ENCODE measurements at regions not wholly inside any gene's neighbourhood (a gene's known extent, or its start where the extent isn't known, plus 50 kb on each side); places are given as distances from the start of the nearest gene placed in this dataset.

DNA sequence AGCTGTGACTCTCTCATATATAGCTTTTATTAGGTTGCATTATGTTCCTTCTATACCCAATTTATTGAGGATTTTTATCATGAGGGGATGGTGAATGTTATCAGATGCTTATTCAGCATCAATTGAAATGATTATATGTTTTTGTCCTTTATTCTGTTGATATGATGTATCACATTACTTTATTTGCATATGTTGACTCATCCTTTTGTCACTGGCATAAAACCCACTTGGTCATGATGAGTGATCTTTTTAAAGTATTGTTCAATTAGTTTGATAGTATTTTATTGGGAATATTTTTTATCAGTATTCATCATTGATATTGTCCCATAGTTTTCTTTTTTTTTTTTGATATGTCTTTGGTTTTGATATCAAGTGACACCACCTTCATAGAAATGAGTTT is 529.9 kb downstream of the MMUT start:
- in situ Hi-C loops (cut with MboI): no loop called here

DNA sequence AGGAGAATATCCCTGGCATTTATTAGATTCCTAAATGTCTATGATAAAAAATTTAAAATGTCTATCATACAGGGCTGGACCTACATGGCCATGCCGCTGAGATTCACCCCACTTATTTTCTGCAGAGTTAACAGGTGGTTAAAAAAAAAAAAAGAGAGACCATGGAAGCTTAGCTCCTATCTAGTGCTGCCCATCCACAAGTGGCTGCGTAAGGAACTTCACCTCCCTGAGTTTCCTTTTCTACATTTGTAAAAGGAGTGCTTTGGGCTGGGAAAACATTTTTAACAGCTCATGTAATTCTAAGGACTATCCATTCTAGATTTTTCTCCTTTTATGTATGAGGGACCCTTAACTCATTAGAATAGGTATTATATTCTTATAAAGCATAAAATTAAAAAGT is 534.1 kb downstream of the MMUT start:
- Histone ChIP-seq H3K4me1 (ENCODE audit: insufficient read depth) (no peaks in the 10 kb centered on the region), H3K27ac (no peak overlapping the region), H3K9me2 (ENCODE audit: insufficient read depth) (no peaks in the 10 kb centered on the region), H3K79me2 (ENCODE audit: insufficient read depth) (no peaks in the 10 kb centered on the region), H3K9ac (no peak overlapping the region), H2AFZ (no peak overlapping the region), H3K27me3 (replicated peaks; ENCODE audit: insufficient read depth) (no peaks in the 10 kb centered on the region), H3F3A (ENCODE audit: insufficient read depth) (no peaks in the 10 kb centered on the region), H3K4me2 (ENCODE audit: unreplicated experiment) (no peak overlapping the region), H4K20me1 (ENCODE audit: insufficient read depth) (no peaks in the 10 kb centered on the region), H3K36me3 (ENCODE audit: low read depth) (no peaks in the 10 kb centered on the region), H3K9me3 (ENCODE audit: low read depth) (no peaks in the 10 kb centered on the region), H3K4me3 (no peak overlapping the region)
- TF ChIP-seq EZH2 (IDR thresholded peaks at IDR 0.05; ENCODE audit: insufficient read depth, poor library complexity, severe bottlenecking): no peak
- DNase-seq: peak; percentile 7
- in situ Hi-C loops (cut with MboI): no loop called here
- WGBS, 2 experiments (ENCODE audit: low coverage in 1 of 2, low lambda C conversion rate in 2 of 2, missing lambda C conversion rate in 2 of 2): 22 to 23% methylated on average over 2 of the region's 2 CpGs

More for the DNA sequence above, 529.9 kb downstream of the MMUT start:
- Histone ChIP-seq H3K9me2 (ENCODE audit: insufficient read depth) (no peaks in the 10 kb centered on the region), H3K27me3 (replicated peaks; ENCODE audit: insufficient read depth) (no peaks in the 10 kb centered on the region), H2AFZ (no peak overlapping the region), H3K36me3 (ENCODE audit: low read depth) (no peaks in the 10 kb centered on the region), H3K4me3 (no peak overlapping the region), H3K9ac (no peak overlapping the region), H3F3A (ENCODE audit: insufficient read depth) (no peaks in the 10 kb centered on the region), H4K20me1 (ENCODE audit: insufficient read depth) (no peaks in the 10 kb centered on the region), H3K4me2 (ENCODE audit: unreplicated experiment) (no peak overlapping the region), H3K79me2 (ENCODE audit: insufficient read depth) (no peaks in the 10 kb centered on the region), H3K4me1 (ENCODE audit: insufficient read depth) (no peaks in the 10 kb centered on the region), H3K27ac (no peak overlapping the region), H3K9me3 (ENCODE audit: low read depth) (no peaks in the 10 kb centered on the region)
- no peak for DNase-seq
- TF ChIP-seq EZH2 (IDR thresholded peaks at IDR 0.05; ENCODE audit: insufficient read depth, poor library complexity, severe bottlenecking) (no peak), EZH2phosphoT487 (IDR thresholded peaks at IDR 0.05; ENCODE audit: insufficient read depth, low read depth) (no peak)

DNA sequence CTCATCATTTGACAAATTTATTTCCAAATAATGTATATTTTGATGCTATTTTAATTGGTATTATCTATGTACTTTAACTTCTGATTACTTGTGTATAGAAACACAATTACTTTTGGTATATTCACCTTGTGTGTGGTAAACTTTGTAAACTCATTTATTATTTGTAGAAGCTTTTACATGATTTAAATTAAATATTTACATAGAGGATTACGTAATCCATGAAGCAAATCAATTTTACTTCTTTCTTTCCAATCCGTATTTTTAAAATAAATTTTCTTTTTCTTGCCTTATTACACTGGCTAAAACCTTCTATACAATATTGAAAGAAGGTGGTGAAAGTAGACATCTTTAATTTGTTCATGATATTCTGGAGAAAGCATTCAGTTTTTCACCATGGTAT is 540.2 kb downstream of the MMUT start:
- H3K9ac ChIP-seq: no peak overlapping the region
- no peaks in the 10 kb centered on the region for H3K4me1 ChIP-seq (ENCODE audit: insufficient read depth)
- H3K27ac ChIP-seq: no peak overlapping the region
- no peaks in the 10 kb centered on the region for H3F3A ChIP-seq (ENCODE audit: insufficient read depth)
- H3K4me2 ChIP-seq (ENCODE audit: unreplicated experiment): no peak overlapping the region
- in situ Hi-C loops (cut with MboI): no loop called here
- no peak overlapping the region for H2AFZ ChIP-seq
- H3K9me3 ChIP-seq (ENCODE audit: low read depth): no peaks in the 10 kb centered on the region
- WGBS, 2 experiments (ENCODE audit: low coverage in 1 of 2, low lambda C conversion rate in 2 of 2, missing lambda C conversion rate in 2 of 2): 3 to 9% methylated on average over 2 of the region's 2 CpGs
- no peaks in the 10 kb centered on the region for H3K79me2 ChIP-seq (ENCODE audit: insufficient read depth)
- no peaks in the 10 kb centered on the region for H3K27me3 ChIP-seq (replicated peaks; ENCODE audit: insufficient read depth)
- no peaks in the 10 kb centered on the region for H3K9me2 ChIP-seq (ENCODE audit: insufficient read depth)
- no peak overlapping the region for H3K4me3 ChIP-seq
- no peaks in the 10 kb centered on the region for H3K36me3 ChIP-seq (ENCODE audit: low read depth)
- no peaks in the 10 kb centered on the region for H4K20me1 ChIP-seq (ENCODE audit: insufficient read depth)
- no peak for DNase-seq
- no peak for TF ChIP-seq EZH2 (IDR thresholded peaks at IDR 0.05; ENCODE audit: insufficient read depth, poor library complexity, severe bottlenecking)
- TF ChIP-seq EZH2phosphoT487 (IDR thresholded peaks at IDR 0.05; ENCODE audit: insufficient read depth, low read depth): no peak

DNA sequence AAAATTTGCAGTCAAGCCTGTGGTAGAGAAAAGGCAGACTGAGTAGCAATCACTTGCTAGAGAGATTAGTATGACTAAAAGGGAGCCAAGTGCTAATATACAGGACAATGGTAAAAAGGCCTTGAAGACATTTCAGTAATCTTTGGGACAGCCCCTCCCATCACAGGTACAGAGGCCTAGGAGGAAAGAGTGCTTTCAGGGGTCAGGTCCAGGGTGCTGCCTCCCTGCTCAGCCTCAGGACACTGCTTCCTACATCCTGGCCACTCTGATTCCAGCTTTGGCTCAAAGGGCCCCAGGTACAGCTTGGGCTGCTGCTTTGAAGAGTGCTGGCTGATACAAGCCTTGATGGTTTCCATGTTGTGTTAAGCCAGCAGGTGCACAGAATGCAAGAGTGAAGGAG is 543.5 kb downstream of the MMUT start:
- H3K9me3 ChIP-seq (ENCODE audit: low read depth): no peaks in the 10 kb centered on the region
- H3K4me1 ChIP-seq (ENCODE audit: insufficient read depth): no peaks in the 10 kb centered on the region
- DNase-seq: no peak
- no peak overlapping the region for H2AFZ ChIP-seq
- in situ Hi-C loops (cut with MboI): no loop called here
- no peaks in the 10 kb centered on the region for H3K36me3 ChIP-seq (ENCODE audit: low read depth)
- no peaks in the 10 kb centered on the region for H3K27me3 ChIP-seq (replicated peaks; ENCODE audit: insufficient read depth)
- no peaks in the 10 kb centered on the region for H3K79me2 ChIP-seq (ENCODE audit: insufficient read depth)
- H3F3A ChIP-seq (ENCODE audit: insufficient read depth): no peaks in the 10 kb centered on the region
- H3K4me3 ChIP-seq: no peak overlapping the region
- H4K20me1 ChIP-seq (ENCODE audit: insufficient read depth): no peaks in the 10 kb centered on the region
- no peak for TF ChIP-seq EZH2 (IDR thresholded peaks at IDR 0.05; ENCODE audit: insufficient read depth, poor library complexity, severe bottlenecking)
- no peak for TF ChIP-seq EZH2phosphoT487 (IDR thresholded peaks at IDR 0.05; ENCODE audit: insufficient read depth, low read depth)
- no peak overlapping the region for H3K9ac ChIP-seq
- no peaks in the 10 kb centered on the region for H3K9me2 ChIP-seq (ENCODE audit: insufficient read depth)
- no peak overlapping the region for H3K27ac ChIP-seq
- no peak overlapping the region for H3K4me2 ChIP-seq (ENCODE audit: unreplicated experiment)

DNA sequence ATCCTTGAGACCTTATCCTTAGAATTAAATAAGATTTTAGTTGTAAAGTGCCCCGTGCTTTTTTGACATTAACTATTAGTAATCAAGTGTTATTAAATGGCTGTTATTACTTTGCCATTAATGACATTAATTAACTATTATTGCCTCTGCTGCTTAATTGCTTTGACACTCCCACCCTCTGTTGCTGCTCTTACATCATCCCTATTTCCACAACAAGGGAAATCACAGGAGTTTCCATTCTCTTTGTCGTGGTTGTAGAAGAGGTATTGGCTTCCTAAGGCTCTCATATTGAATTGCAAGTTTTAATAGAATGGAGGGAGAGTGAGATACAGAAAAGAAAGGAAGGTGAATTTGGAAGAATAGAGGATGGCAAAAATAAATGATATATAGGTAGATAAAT is 545.8 kb downstream of the MMUT start:
- no peaks in the 10 kb centered on the region for H3K79me2 ChIP-seq (ENCODE audit: insufficient read depth)
- in situ Hi-C loops (cut with MboI): no loop called here
- no peak overlapping the region for H3K4me3 ChIP-seq
- WGBS, 2 experiments (ENCODE audit: low coverage in 1 of 2, low lambda C conversion rate in 2 of 2, missing lambda C conversion rate in 2 of 2): 14 to 15% methylated on average over 2 of the region's 2 CpGs
- H3K9ac ChIP-seq: no peak overlapping the region
- no peak overlapping the region for H2AFZ ChIP-seq
- no peaks in the 10 kb centered on the region for H3F3A ChIP-seq (ENCODE audit: insufficient read depth)
- no peaks in the 10 kb centered on the region for H3K4me1 ChIP-seq (ENCODE audit: insufficient read depth)
- H4K20me1 ChIP-seq (ENCODE audit: insufficient read depth): no peaks in the 10 kb centered on the region
- H3K27me3 ChIP-seq (replicated peaks; ENCODE audit: insufficient read depth): no peaks in the 10 kb centered on the region
- no peaks in the 10 kb centered on the region for H3K9me3 ChIP-seq (ENCODE audit: low read depth)
- H3K36me3 ChIP-seq (ENCODE audit: low read depth): no peaks in the 10 kb centered on the region
- TF ChIP-seq EZH2 (IDR thresholded peaks at IDR 0.05; ENCODE audit: insufficient read depth, poor library complexity, severe bottlenecking) (no peak), EZH2phosphoT487 (IDR thresholded peaks at IDR 0.05; ENCODE audit: insufficient read depth, low read depth) (no peak)
- no peaks in the 10 kb centered on the region for H3K9me2 ChIP-seq (ENCODE audit: insufficient read depth)
- H3K4me2 ChIP-seq (ENCODE audit: unreplicated experiment): no peak overlapping the region
- no peak for DNase-seq
- no peak overlapping the region for H3K27ac ChIP-seq

All from GM23248 (cell line).